Neural cell (in vitro differentiated cells): ENCODE measurements at regions not wholly inside any gene's neighbourhood (a gene's known extent, or its start where the extent isn't known, plus 50 kb on each side); places are given as distances from the start of the nearest gene placed in this dataset.

Source experiments
- MXI1 ChIP-seq: fragments of 450-650 bp; conservative IDR thresholded peaks from 2 replicates; pipeline ENCODE4 v1.6.1; 2014; ENCODE audit warnings: antibody characterized with exemption, mild to moderate bottlenecking; ENCODE audit not compliant: poor library complexity, severe bottlenecking
- TAF1 ChIP-seq: IDR thresholded peaks from 2 replicates; pipeline ENCODE4 v1.6.1; 2012; ENCODE audit warnings: low read depth
- TF ChIP-seq, protein P1 (sequence below): fragments of 450-650 bp; IDR thresholded peaks from 2 replicates; pipeline ENCODE4 v1.5.1; 2014; ENCODE audit warnings: antibody characterized with exemption, mild to moderate bottlenecking, moderate library complexity; ENCODE audit not compliant: poor library complexity, severe bottlenecking

DNA sequence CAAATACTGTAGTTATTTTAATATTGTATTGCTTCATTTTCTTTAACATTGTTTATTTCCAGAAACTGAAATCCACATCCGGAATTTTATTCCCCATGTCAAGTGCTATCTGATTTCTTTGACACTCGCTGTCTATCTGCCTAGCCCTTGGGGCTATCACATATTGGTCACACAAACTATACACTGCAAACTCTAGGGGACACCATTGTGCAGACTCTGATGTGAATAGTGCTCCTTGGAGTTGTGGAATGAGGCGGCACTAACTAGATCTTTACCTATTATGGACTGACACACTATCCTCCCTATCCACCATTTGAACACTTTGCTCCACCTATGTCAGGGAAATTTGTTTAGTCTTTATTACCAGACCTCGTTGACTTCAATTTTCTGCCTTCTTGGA is 534.5 kb downstream of the GLUD2 start:
- TF ChIP-seq, protein P1, sequence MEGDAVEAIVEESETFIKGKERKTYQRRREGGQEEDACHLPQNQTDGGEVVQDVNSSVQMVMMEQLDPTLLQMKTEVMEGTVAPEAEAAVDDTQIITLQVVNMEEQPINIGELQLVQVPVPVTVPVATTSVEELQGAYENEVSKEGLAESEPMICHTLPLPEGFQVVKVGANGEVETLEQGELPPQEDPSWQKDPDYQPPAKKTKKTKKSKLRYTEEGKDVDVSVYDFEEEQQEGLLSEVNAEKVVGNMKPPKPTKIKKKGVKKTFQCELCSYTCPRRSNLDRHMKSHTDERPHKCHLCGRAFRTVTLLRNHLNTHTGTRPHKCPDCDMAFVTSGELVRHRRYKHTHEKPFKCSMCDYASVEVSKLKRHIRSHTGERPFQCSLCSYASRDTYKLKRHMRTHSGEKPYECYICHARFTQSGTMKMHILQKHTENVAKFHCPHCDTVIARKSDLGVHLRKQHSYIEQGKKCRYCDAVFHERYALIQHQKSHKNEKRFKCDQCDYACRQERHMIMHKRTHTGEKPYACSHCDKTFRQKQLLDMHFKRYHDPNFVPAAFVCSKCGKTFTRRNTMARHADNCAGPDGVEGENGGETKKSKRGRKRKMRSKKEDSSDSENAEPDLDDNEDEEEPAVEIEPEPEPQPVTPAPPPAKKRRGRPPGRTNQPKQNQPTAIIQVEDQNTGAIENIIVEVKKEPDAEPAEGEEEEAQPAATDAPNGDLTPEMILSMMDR = no peak
- TF ChIP-seq MXI1 (no peak), TAF1 (no peak)
